K562 (cell line): ENCODE measurements at regions not wholly inside any gene's neighbourhood (a gene's known extent, or its start where the extent isn't known, plus 50 kb on each side); places are given as distances from the start of the nearest gene placed in this dataset.

Experiments used
- ESRRA ChIP-seq: fragments of 450-650 bp; IDR thresholded peaks from 2 replicates; pipeline ENCODE4 v1.6.1; 2014; ENCODE audit warnings: low read depth, mild to moderate bottlenecking, moderate library complexity, borderline replicate concordance
- ETV6 ChIP-seq, 3 experiments: fragments of 150-350 bp in 1 of 3; sonication (generic) in 1 of 3; formaldehyde crosslinking in 1 of 3; IDR thresholded peaks; 2 replicates each; pipeline versions ENCODE4 v1.6.1 to v1.8.0; 2014 to 2022; ENCODE audit warnings: borderline replicate concordance in 2 of 3, low read depth in 2 of 3, antibody characterized with exemption in 1 of 3, low read length in 1 of 3, mild to moderate bottlenecking in 1 of 3, missing genetic modification reagents in 1 of 3
- TF ChIP-seq, protein P1 (sequence below), 2 experiments: fragments of 450-650 bp; formaldehyde crosslinking in 1 of 2; IDR thresholded peaks; 2 replicates each; pipeline versions ENCODE4 v1.4.0 to v1.6.1; 2014 to 2020; ENCODE audit warnings: mild to moderate bottlenecking in 2 of 2, borderline replicate concordance in 1 of 2, low read depth in 1 of 2
- TF ChIP-seq, protein P2 (sequence below): fragments of 450-650 bp; formaldehyde crosslinking; IDR thresholded peaks from 2 replicates; pipeline ENCODE4 v1.4.0; 2022; ENCODE audit warnings: missing genetic modification characterization

DNA sequence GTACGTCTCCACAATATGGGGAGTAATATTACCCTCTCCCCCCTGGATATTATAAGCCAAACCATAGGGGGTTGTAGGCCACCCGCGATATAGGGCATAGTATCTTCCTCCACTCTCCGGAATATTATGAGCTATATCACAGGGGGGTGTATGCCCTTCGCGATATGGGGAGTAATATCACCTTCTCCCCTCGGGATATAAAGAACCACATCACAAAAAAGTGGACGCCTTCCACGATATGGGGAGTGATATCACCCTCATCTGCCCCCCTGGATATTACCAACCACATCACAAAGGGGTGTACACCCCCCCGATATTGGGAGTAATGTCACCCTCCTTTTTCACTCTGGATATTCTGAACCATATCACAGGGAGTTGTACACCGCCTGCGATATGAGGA, 65.5 kb upstream of the CEACAM21 start:
- TF ChIP-seq ETV6 (IDR thresholded peaks at IDR 0.05; ENCODE audit: borderline replicate concordance in 1 of 2, low read depth in 2 of 2, low read length in 1 of 2) (no peak), ETV6 (CRISPR knock-in tag; IDR thresholded peaks at IDR 0.05; ENCODE audit: borderline replicate concordance) (no peak), ESRRA (no peak)
- TF ChIP-seq, protein P1, sequence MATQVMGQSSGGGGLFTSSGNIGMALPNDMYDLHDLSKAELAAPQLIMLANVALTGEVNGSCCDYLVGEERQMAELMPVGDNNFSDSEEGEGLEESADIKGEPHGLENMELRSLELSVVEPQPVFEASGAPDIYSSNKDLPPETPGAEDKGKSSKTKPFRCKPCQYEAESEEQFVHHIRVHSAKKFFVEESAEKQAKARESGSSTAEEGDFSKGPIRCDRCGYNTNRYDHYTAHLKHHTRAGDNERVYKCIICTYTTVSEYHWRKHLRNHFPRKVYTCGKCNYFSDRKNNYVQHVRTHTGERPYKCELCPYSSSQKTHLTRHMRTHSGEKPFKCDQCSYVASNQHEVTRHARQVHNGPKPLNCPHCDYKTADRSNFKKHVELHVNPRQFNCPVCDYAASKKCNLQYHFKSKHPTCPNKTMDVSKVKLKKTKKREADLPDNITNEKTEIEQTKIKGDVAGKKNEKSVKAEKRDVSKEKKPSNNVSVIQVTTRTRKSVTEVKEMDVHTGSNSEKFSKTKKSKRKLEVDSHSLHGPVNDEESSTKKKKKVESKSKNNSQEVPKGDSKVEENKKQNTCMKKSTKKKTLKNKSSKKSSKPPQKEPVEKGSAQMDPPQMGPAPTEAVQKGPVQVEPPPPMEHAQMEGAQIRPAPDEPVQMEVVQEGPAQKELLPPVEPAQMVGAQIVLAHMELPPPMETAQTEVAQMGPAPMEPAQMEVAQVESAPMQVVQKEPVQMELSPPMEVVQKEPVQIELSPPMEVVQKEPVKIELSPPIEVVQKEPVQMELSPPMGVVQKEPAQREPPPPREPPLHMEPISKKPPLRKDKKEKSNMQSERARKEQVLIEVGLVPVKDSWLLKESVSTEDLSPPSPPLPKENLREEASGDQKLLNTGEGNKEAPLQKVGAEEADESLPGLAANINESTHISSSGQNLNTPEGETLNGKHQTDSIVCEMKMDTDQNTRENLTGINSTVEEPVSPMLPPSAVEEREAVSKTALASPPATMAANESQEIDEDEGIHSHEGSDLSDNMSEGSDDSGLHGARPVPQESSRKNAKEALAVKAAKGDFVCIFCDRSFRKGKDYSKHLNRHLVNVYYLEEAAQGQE (IDR thresholded peaks at IDR 0.05; ENCODE audit: borderline replicate concordance): no peak
- TF ChIP-seq, protein P1 (CRISPR knock-in tag; IDR thresholded peaks at IDR 0.05; ENCODE audit: low read depth): no peak
- TF ChIP-seq, protein P2, sequence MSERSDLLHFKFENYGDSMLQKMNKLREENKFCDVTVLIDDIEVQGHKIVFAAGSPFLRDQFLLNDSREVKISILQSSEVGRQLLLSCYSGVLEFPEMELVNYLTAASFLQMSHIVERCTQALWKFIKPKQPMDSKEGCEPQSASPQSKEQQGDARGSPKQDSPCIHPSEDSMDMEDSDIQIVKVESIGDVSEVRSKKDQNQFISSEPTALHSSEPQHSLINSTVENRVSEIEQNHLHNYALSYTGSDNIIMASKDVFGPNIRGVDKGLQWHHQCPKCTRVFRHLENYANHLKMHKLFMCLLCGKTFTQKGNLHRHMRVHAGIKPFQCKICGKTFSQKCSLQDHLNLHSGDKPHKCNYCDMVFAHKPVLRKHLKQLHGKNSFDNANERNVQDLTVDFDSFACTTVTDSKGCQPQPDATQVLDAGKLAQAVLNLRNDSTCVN: no peak
